ENCODE measurements at regions not wholly inside any gene's neighbourhood (a gene's known extent, or its start where the extent isn't known, plus 50 kb on each side); places are given as distances from the start of the nearest gene placed in this dataset.

DNA sequence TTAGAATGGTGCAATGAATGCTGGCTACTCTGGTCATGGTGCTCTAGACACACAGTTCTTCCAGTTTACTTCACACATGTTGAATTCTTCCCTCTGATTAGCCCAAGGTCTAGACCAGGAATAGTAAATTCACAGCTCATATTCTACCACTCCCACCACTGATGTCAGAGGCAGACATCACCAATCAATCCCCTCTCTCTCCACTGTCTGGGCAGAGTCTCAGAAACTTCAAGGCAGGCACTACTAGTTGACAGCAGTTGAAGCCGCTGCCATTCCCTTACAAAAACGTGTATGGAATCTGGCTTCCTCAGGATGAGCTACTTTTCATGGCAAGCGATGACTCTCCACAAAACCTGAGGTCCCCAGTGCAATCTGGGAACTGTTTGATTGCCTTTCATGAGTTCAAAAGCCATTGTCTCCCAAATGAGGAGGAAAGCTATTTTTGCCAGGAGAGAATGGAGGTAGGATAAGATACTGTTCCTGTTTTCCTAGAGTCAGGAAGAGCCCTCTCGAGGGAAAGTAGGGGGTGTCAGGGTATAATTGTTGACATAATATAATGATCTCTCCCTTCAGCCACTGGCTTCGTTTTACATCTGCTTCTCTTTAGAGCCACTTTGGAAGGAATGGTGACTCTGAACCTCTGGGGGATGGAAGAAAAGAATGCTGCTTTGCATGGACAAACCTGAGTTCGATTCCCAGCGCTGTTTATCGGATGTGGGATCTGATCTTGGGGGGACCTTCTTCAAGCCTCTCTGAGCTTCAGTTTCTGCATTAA lies 90.0 kb downstream of the FOXL1 start:
- no peak for TF ChIP-seq CTCF (IDR thresholded peaks at IDR 0.05)
- TF ChIP-seq POLR2A (IDR thresholded peaks at IDR 0.05) = no peak
